GM23248 (cell line): ENCODE measurements at regions not wholly inside any gene's neighbourhood (a gene's known extent, or its start where the extent isn't known, plus 50 kb on each side); places are given as distances from the start of the nearest gene placed in this dataset.

Experiments used
- EZH2 ChIP-seq: fragments of 200-600 bp; sonication (generic); IDR thresholded peaks from 2 replicates; pipeline ENCODE4 v1.6.1; 2018; ENCODE audit warnings: antibody characterized with exemption, mild to moderate bottlenecking; ENCODE audit not compliant: insufficient read depth, poor library complexity, severe bottlenecking
- EZH2phosphoT487 ChIP-seq: fragments of 200-600 bp; sonication (generic); IDR thresholded peaks from 2 replicates; pipeline ENCODE4 v1.6.1; 2018; ENCODE audit warnings: antibody characterized with exemption, moderate library complexity, mild to moderate bottlenecking, low read depth; ENCODE audit not compliant: insufficient read depth

DNA sequence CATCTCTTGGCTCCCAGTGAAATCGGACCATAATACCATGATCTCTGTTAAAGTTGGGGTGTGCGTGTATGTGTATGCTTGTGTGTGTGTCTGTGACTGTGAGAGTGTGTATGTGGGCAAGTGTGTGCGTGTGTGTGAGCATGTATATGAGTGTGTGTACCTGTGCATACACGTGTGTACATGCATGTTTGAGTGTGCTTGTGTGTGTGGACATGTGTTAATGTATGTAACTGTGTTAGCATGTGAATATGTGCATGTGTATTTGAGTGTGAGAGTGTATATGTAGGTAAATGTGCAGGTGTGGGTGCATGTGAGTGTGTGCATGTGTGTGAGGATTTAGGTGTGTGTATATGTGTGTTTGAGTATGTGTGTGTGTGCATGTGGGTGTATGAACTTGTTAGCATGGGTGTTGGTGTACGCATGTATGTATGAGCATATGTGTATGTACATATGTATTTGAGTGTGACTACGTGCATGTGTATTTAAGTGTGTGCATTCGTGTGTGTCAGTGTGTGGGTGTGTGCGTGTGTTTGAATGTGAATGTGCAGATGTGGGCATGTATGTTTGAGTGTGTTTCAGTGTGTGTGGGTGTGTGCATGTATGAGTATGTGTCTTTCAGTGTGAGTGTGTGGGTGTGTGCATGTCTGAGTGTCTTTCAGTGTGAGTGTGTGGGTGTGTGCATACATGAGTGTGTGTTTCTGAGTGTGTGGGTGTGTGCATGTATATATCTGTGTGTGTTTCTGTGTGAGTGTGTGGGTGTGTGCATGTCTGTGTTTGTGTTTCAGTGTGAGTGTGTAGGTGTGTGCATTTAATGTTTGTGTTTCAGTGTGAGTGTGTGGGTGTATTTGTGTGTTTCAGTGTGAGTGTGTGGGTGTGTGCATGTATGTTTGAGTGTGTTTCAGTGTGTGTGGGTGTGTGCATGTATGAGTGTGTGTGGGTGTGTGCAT lies 183.2 kb downstream of the SOX9 start:
- TF ChIP-seq EZH2: no peak
- TF ChIP-seq EZH2phosphoT487: no peak
